ENCODE measurements at regions not wholly inside any gene's neighbourhood (a gene's known extent, or its start where the extent isn't known, plus 50 kb on each side); places are given as distances from the start of the nearest gene placed in this dataset.
"Not testable (repeated sequence)": the region's sequence is repeated elsewhere in the genome, so short reads cannot be mapped to it uniquely, and the experiment has no call there.

DNA sequence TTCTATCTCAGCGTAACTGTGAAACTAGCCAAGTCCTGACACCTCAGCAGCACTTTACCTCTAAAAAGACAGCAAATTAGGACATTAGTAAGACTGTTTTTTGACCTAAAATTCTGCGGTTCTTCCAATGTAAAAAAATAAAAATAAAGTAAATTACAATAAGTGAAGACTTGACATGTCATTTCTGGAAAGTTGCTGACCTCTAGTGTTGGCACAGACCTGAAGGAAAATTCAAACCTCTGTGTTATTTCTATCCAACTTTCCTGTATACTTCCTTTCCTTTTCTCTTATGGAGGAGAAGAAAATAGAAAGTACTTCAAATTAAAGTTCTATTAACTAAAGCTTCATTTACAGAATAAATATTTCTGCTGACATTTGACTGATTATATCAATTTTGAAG lies 110.6 kb downstream of the TMEM182 start:
- CTCF ChIA-PET = interaction anchor here (1.6 kb wide), 1 partner anchor 32 kb away, joined by 3 read pairs; no protein-coding TSS in a partner anchor
- no peak overlapping the region for H4K5ac ChIP-seq (ENCODE audit: low read depth, low read length)
- no peaks in the 10 kb centered on the region for H3K9me1 ChIP-seq (ENCODE audit: insufficient read depth, low read length)
- no peak overlapping the region for H2BK20ac ChIP-seq (ENCODE audit: low read depth, low read length)
- no peaks in the 10 kb centered on the region for H3K36me3 ChIP-seq (ENCODE audit: control insufficient read depth, insufficient read depth, low read length)
- no peaks in the 10 kb centered on the region for H3K79me1 ChIP-seq (ENCODE audit: low read depth in 1 of 2, low read length in 2 of 2)
- no peak overlapping the region for H2AK5ac ChIP-seq (ENCODE audit: low read depth, low read length)
- no peak overlapping the region for H3K4ac ChIP-seq (ENCODE audit: low read depth, low read length)
- dilution Hi-C loops (cut with HindIII; ENCODE audit: low sequenced_read_pairs, unreplicated experiment) (no loop called here), intact Hi-C loops (cut with micrococcal nuclease) (no loop called here), in situ Hi-C loops (cut with MboI; ENCODE audit: low sequenced_read_pairs) (no loop called here)
- H3K56ac ChIP-seq (ENCODE audit: extremely low read depth, insufficient read depth, low read length) = no peak overlapping the region
- no CpG with 5 or more reads among the region's 2 CpGs for WGBS, 2 experiments (ENCODE audit: extremely low coverage in 2 of 2, insufficient read length in 1 of 2)
- H3K4me1 ChIP-seq (ENCODE audit: control insufficient read depth, insufficient read depth, low read length) = no peaks in the 10 kb centered on the region
- no peak overlapping the region for H2AFZ ChIP-seq (replicated peaks; ENCODE audit: low read length, poor library complexity)
- H4K20me1 ChIP-seq (ENCODE audit: insufficient read depth, low read length) = no peaks in the 10 kb centered on the region
- POLR2A ChIA-PET (ENCODE audit: unreplicated experiment) = no interaction called here
- ATAC-seq (ENCODE audit: low read depth) = no peak
- no peak overlapping the region for H2AK9ac ChIP-seq (replicated peaks; ENCODE audit: low read depth, low read length, poor library complexity)
- DNase-seq = no peak
- no peak overlapping the region for H4K8ac ChIP-seq (ENCODE audit: low read depth in 2 of 2, low read length in 2 of 2)
- H3K27ac ChIP-seq (ENCODE audit: insufficient read depth, low read length) = no peak overlapping the region
- no peak overlapping the region for H2BK5ac ChIP-seq (ENCODE audit: low read depth, low read length, poor library complexity, severe bottlenecking)
- no peak overlapping the region for H2BK120ac ChIP-seq (ENCODE audit: low read depth, low read length)
- no peak overlapping the region for H4K91ac ChIP-seq (ENCODE audit: insufficient read depth, low read depth, low read length)
- H3K18ac ChIP-seq (ENCODE audit: low read depth, low read length) = no peak overlapping the region
- H3K23ac ChIP-seq (ENCODE audit: low read depth, low read length) = no peak overlapping the region
- no TSS peak for BruUV-seq (replicated peaks)
- no peak overlapping the region for H3K14ac ChIP-seq (replicated peaks; ENCODE audit: low read depth, low read length)
- H2BK15ac ChIP-seq (ENCODE audit: low read depth, low read length) = no peak overlapping the region
- no peak overlapping the region for H3K9ac ChIP-seq (ENCODE audit: low read depth, low read length)
- no peaks in the 10 kb centered on the region for H3K27me3 ChIP-seq (ENCODE audit: control insufficient read depth, insufficient read depth, low read length)
- H3K4me3 ChIP-seq (ENCODE audit: insufficient read depth, low read depth, low read length) = no peak overlapping the region
- no peaks in the 10 kb centered on the region for H3K9me3 ChIP-seq (ENCODE audit: control insufficient read depth, insufficient read depth, low read length)
- H3K4me2 ChIP-seq (ENCODE audit: low read depth, low read length) = no peak overlapping the region
- TF ChIP-seq USF2 (IDR thresholded peaks at IDR 0.05; ENCODE audit: low read depth, low read length) (no peak), MXI1 (IDR thresholded peaks at IDR 0.05; ENCODE audit: borderline replicate concordance, low read depth, low read length) (no peak), FOS (IDR thresholded peaks at IDR 0.05; ENCODE audit: low read depth, low read length) (no peak), RAD21 (IDR thresholded peaks at IDR 0.05; ENCODE audit: low read length) (no peak)

GRCh38 chr2:102879513-102879912 lies 117.7 kb downstream of the TMEM182 start:
- H4K20me1 ChIP-seq (ENCODE audit: insufficient read depth, low read length); H3K27me3 ChIP-seq (ENCODE audit: control insufficient read depth, insufficient read depth, low read length); in situ Hi-C loops (cut with MboI; ENCODE audit: low sequenced_read_pairs); H2BK5ac ChIP-seq (ENCODE audit: low read depth, low read length, poor library complexity, severe bottlenecking); H2BK15ac ChIP-seq (ENCODE audit: low read depth, low read length); H2AFZ ChIP-seq (replicated peaks; ENCODE audit: low read length, poor library complexity); H3K9me1 ChIP-seq (ENCODE audit: insufficient read depth, low read length); H4K5ac ChIP-seq (ENCODE audit: low read depth, low read length); POLR2A ChIA-PET (ENCODE audit: unreplicated experiment); H3K23ac ChIP-seq (ENCODE audit: low read depth, low read length); H3K4me3 ChIP-seq (ENCODE audit: insufficient read depth, low read depth, low read length); H2BK120ac ChIP-seq (ENCODE audit: low read depth, low read length); BruUV-seq (replicated peaks); H4K91ac ChIP-seq (ENCODE audit: insufficient read depth, low read depth, low read length); H3K36me3 ChIP-seq (ENCODE audit: control insufficient read depth, insufficient read depth, low read length); H2AK9ac ChIP-seq (replicated peaks; ENCODE audit: low read depth, low read length, poor library complexity); H3K9ac ChIP-seq (ENCODE audit: low read depth, low read length); dilution Hi-C loops (cut with HindIII; ENCODE audit: low sequenced_read_pairs, unreplicated experiment); H3K4me2 ChIP-seq (ENCODE audit: low read depth, low read length); H3K9me3 ChIP-seq (ENCODE audit: control insufficient read depth, insufficient read depth, low read length); H4K8ac ChIP-seq (ENCODE audit: low read depth in 2 of 2, low read length in 2 of 2); H3K79me1 ChIP-seq (ENCODE audit: low read depth in 1 of 2, low read length in 2 of 2); DNase-seq; H3K18ac ChIP-seq (ENCODE audit: low read depth, low read length); H3K4me1 ChIP-seq (ENCODE audit: control insufficient read depth, insufficient read depth, low read length); H3K14ac ChIP-seq (replicated peaks; ENCODE audit: low read depth, low read length); H2AK5ac ChIP-seq (ENCODE audit: low read depth, low read length); H2BK20ac ChIP-seq (ENCODE audit: low read depth, low read length); CTCF ChIA-PET; H3K4ac ChIP-seq (ENCODE audit: low read depth, low read length); H3K56ac ChIP-seq (ENCODE audit: extremely low read depth, insufficient read depth, low read length); intact Hi-C loops (cut with micrococcal nuclease); H3K27ac ChIP-seq (ENCODE audit: insufficient read depth, low read length); ATAC-seq (ENCODE audit: low read depth): not testable (repeated sequence)
- WGBS, 2 experiments (ENCODE audit: extremely low coverage in 2 of 2, insufficient read length in 1 of 2) = no CpG with 5 or more reads among the region's 13 CpGs
